Body of pancreas (tissue), 4 donors: ENCODE measurements at regions not wholly inside any gene's neighbourhood (a gene's known extent, or its start where the extent isn't known, plus 50 kb on each side); places are given as distances from the start of the nearest gene placed in this dataset.

Experiments used
- ATAC-seq: fragments of 150-250 bp; one replicate; pipeline ENCODE4 v1.9.1; 2016
- DNase-seq, 4 donors: peaks; one replicate each; pipeline ENCODE4 v3.0.0-alpha.2; 2019
- H3K27ac ChIP-seq, 4 donors: fragments of 200-600 bp; sonication (generic); 1 replicate in 3 of 4; 2 replicates in 1 of 4; pipeline versions ENCODE4 v1.5.1 to v1.6.1; 2016 to 2019; ENCODE audit warnings: mild to moderate bottlenecking in 1 of 4, mixed read lengths in 1 of 4, moderate library complexity in 1 of 4
- H3K27me3 ChIP-seq, 2 donors: fragments of 200-600 bp; sonication (generic); one replicate each; pipeline ENCODE4 v1.6.0; 2016; ENCODE audit warnings: mild to moderate bottlenecking in 1 of 2
- H3K36me3 ChIP-seq, 2 donors: fragments of 200-600 bp; sonication (generic); replicated peaks in 1 of 2; 2 replicates each; pipeline ENCODE4 v1.5.1; 2016; ENCODE audit warnings: low read depth in 2 of 2; ENCODE audit not compliant: insufficient read depth in 1 of 2
- H3K4me1 ChIP-seq: fragments of 200-600 bp; sonication (generic); one replicate; pipeline ENCODE4 v1.6.0; 2016
- H3K4me3 ChIP-seq, 2 donors: fragments of 200-600 bp; sonication (generic); 1 replicate in 1 of 2; 2 replicates in 1 of 2; pipeline ENCODE4 v1.5.1; 2016 to 2019
- H3K9me3 ChIP-seq, 3 donors: fragments of 200-600 bp; sonication (generic); 1 replicate in 2 of 3; 2 replicates in 1 of 3; pipeline ENCODE4 v1.5.1; 2016
- POLR2A ChIP-seq, 3 donors: fragments of 450-650 bp; IDR thresholded peaks; one replicate each; pipeline ENCODE4 v1.6.1; 2016; ENCODE audit warnings: antibody characterized with exemption in 3 of 3, mild to moderate bottlenecking in 2 of 3
- WGBS, 2 donors: methylation state at CpG; one replicate each; pipeline ENCODE4 v1.1.5; 2017; 5-methylcytosine and 5-hydroxymethylcytosine counted together
- intact Hi-C: fragments of 100-400 bp; cut with DNase I; formaldehyde crosslinking; loops from one replicate; pipeline ENCODE4 v1.15.1; 2023
- TF ChIP-seq, protein P1 (sequence below), 7 experiments: fragments of 450-650 bp in 4 of 7; fragments of 200-600 bp in 3 of 7; sonication (generic) in 3 of 7; IDR thresholded peaks; one replicate each; pipeline ENCODE4 v1.5.1; 2016 to 2019; ENCODE audit warnings: antibody characterized with exemption in 7 of 7

DNA sequence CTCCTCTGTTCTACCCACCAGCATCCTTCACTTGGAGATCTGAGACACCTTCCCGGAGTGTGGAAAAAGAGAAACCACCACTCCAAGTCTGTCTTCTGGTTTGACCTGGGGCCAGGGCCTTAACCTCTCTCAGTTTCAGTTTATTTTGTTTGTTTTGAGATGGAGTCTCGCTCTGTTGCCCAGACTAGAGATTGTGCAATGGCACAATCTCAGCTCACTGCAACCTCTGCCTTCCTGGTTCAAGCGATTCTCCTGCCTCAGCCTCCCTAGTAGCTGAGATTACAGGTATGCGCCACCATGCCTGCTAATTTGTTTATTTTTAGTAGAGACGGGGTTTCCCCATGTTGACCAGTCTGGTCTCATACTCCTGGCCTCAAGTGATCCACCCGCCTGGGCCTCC lies 271.1 kb upstream of the TNRC6C start:
- DNase-seq: no peak
- no peaks in the 10 kb centered on the region for H3K9me3 ChIP-seq
- no peak overlapping the region for H3K27ac ChIP-seq
- no peaks in the 10 kb centered on the region for H3K36me3 ChIP-seq
- no peak overlapping the region for H3K4me3 ChIP-seq
- no peak for TF ChIP-seq POLR2A (IDR thresholded peaks at IDR 0.05)
- TF ChIP-seq, protein P1, sequence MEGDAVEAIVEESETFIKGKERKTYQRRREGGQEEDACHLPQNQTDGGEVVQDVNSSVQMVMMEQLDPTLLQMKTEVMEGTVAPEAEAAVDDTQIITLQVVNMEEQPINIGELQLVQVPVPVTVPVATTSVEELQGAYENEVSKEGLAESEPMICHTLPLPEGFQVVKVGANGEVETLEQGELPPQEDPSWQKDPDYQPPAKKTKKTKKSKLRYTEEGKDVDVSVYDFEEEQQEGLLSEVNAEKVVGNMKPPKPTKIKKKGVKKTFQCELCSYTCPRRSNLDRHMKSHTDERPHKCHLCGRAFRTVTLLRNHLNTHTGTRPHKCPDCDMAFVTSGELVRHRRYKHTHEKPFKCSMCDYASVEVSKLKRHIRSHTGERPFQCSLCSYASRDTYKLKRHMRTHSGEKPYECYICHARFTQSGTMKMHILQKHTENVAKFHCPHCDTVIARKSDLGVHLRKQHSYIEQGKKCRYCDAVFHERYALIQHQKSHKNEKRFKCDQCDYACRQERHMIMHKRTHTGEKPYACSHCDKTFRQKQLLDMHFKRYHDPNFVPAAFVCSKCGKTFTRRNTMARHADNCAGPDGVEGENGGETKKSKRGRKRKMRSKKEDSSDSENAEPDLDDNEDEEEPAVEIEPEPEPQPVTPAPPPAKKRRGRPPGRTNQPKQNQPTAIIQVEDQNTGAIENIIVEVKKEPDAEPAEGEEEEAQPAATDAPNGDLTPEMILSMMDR (IDR thresholded peaks at IDR 0.05): no peak
- 70 to 79% methylated on average over 6 of the region's 6 CpGs for WGBS, 2 donors
- ATAC-seq: no peak
- H3K27me3 ChIP-seq: no peaks in the 10 kb centered on the region
- no peaks in the 10 kb centered on the region for H3K4me1 ChIP-seq
- intact Hi-C loops: no loop called here

DNA sequence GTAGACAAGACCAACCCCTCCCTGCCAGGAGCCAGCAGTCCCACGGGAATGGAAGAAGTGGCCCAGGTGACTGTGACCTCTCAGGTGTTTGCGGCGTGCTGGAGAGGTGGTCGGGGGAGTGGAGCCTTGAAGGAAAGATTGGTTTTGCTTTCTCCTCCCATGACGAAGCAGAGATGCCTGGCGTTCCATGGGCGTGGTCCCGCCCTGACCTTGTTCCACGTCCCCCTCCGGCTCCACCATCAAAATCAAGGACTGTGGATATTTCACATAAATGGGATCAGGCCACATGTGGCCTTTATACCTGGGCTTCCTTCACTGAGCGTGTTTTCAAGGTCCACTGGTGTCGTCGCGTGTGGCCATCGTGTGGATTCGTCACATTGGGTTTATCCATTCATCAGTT lies 270.6 kb upstream of the TNRC6C start:
- Histone ChIP-seq H3K36me3 (no peaks in the 10 kb centered on the region), H3K27ac (no peak overlapping the region), H3K27me3 (no peaks in the 10 kb centered on the region), H3K4me1 (no peaks in the 10 kb centered on the region), H3K4me3 (no peak overlapping the region), H3K9me3 (no peaks in the 10 kb centered on the region)
- DNase-seq (no peak), ATAC-seq (no peak)
- no peak for TF ChIP-seq POLR2A (IDR thresholded peaks at IDR 0.05)
- TF ChIP-seq, protein P1 (IDR thresholded peaks at IDR 0.05): no peak
- WGBS, 2 donors: 68 to 74% methylated on average over 16 of the region's 16 CpGs
- intact Hi-C loops: no loop called here

DNA sequence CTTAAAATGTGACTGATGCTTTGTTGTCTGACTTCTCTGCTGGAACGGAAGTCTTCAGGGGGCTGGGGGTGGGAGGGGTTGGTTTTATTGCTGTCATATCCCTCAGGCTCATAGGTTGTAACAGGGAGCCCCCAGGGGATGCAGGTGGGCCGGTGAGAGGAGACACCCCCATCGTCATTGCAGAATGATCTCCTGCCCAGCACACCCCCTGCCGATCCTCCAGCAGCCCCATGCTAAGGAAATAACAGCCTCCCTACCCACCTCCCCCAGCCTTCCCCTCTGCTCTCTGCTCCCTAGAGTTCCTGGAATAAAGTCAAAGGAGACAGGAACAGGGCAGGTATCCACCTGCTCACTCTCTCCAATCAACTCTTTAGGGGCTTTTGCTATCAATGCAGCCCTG lies 270.1 kb upstream of the TNRC6C start:
- TF ChIP-seq, protein P1 (IDR thresholded peaks at IDR 0.05): no peak
- no peak for TF ChIP-seq POLR2A (IDR thresholded peaks at IDR 0.05)
- ATAC-seq (no peak), DNase-seq (no peak)
- H3K27me3 ChIP-seq: no peaks in the 10 kb centered on the region
- no peaks in the 10 kb centered on the region for H3K36me3 ChIP-seq
- H3K9me3 ChIP-seq: no peaks in the 10 kb centered on the region
- WGBS, 2 donors: 37 to 45% methylated on average over 2 to 4 of the region's 4 CpGs
- H3K4me1 ChIP-seq: no peaks in the 10 kb centered on the region
- intact Hi-C loops: no loop called here
- no peak overlapping the region for H3K4me3 ChIP-seq
- H3K27ac ChIP-seq: no peak overlapping the region

DNA sequence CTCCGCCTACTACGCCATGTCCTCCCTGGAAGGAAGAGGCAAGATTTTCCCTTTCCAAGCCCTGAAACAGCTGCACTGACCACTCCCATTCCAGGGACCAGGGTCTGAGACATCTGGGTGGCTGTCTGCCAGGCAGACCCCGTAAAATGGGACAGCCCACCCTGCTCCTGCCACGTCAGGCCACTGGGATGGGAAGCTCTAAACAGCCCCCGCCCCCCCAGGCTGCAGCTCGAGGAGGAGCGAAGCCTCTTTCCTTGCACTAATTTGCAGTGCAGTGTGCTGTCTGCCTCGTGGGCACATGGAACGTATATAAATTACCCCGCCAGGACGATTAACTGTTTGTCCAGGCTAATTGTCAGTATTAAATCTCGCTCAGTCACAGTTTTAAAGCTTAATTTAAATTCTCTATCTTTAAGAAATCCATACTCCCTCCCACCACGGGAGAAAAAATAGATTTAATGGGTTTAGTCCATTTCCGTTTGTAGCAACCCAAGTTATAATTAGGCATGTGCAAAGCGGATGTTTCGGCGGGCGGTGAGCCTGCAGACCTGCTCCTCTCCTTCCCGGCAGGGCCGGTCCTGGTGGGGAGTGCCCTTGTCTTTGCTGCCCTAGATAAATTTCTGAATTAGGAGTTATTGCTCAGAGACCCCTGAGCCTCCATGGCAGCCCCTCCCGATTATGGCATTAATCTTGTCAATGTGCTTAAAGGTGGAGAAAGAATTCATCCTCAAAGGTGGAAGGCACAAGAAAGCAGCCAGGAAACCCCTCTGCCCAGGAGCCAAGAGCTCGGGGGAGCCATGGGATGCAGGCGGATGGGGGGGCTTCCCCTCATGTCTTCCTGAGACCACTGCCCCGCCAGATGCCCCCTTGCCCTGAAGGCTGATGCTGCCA lies 268.0 kb upstream of the TNRC6C start:
- H3K36me3 ChIP-seq: no peaks in the 10 kb centered on the region
- no peaks in the 10 kb centered on the region for H3K27me3 ChIP-seq
- H3K27ac ChIP-seq: no peak overlapping the region
- H3K4me1 ChIP-seq: no peaks in the 10 kb centered on the region
- H3K4me3 ChIP-seq: no peak overlapping the region
- ATAC-seq (no peak), DNase-seq (no peak)
- WGBS, 2 donors: 16 to 24% methylated on average over 24 of the region's 24 CpGs
- intact Hi-C loops: no loop called here
- no peaks in the 10 kb centered on the region for H3K9me3 ChIP-seq
- TF ChIP-seq, protein P1 (IDR thresholded peaks at IDR 0.05): no peak
- no peak for TF ChIP-seq POLR2A (IDR thresholded peaks at IDR 0.05)
